ENCODE measurements at regions not wholly inside any gene's neighbourhood (a gene's known extent, or its start where the extent isn't known, plus 50 kb on each side); places are given as distances from the start of the nearest gene placed in this dataset.

DNA sequence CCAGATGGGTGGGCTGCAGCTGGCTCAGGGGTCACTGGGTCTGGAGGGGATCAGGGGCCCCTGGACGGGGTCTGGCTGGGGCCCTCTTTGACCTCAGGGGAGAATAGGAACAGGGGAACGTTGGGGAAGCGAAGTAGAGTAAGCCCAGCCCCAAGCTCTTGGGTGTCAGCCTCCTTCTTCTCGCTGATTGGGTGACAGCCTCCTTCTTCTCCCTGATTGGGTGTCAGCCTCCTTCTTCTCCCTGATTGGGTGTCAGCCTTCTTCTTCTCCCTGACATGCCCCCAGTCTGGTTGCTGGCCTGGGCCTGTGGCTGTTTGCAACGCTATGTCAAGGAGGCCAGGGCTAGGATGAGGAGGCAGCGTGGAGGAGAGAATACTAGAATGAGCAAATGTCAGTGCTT, 76.7 kb upstream of the CASZ1 start:
- TF ChIP-seq, protein P1, sequence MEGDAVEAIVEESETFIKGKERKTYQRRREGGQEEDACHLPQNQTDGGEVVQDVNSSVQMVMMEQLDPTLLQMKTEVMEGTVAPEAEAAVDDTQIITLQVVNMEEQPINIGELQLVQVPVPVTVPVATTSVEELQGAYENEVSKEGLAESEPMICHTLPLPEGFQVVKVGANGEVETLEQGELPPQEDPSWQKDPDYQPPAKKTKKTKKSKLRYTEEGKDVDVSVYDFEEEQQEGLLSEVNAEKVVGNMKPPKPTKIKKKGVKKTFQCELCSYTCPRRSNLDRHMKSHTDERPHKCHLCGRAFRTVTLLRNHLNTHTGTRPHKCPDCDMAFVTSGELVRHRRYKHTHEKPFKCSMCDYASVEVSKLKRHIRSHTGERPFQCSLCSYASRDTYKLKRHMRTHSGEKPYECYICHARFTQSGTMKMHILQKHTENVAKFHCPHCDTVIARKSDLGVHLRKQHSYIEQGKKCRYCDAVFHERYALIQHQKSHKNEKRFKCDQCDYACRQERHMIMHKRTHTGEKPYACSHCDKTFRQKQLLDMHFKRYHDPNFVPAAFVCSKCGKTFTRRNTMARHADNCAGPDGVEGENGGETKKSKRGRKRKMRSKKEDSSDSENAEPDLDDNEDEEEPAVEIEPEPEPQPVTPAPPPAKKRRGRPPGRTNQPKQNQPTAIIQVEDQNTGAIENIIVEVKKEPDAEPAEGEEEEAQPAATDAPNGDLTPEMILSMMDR (conservative IDR thresholded peaks at IDR 0.05 in 1 of 2, IDR thresholded peaks at IDR 0.05 in 1 of 2; ENCODE audit: extremely low read depth in 1 of 2, insufficient read depth in 1 of 2, low read depth in 1 of 2, low read length in 2 of 2), result no peak
- no peak for TF ChIP-seq EZH2 (IDR thresholded peaks at IDR 0.05; ENCODE audit: borderline replicate concordance, low read length)

Data from mammary epithelial cell (primary cell).